ENCODE measurements at regions not wholly inside any gene's neighbourhood (a gene's known extent, or its start where the extent isn't known, plus 50 kb on each side); places are given as distances from the start of the nearest gene placed in this dataset.

DNA sequence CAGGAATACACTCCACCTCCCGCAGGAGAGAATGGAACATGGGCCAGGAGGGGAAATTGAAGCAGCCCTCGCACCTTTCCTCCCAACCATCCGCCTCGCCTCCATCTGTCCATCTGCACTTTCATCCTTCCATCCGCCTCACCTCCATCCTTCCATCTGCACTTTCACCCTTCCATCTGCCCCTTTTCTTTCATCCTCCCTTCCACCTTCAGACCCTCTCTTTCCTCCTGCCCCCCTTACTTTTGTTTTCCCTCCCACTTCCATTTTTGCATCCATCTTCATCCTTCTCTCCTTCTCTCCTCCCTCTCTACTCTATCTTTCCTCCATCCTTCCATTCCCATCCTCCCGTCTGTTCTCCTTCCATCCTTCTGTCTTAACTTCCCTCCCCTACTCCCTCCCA, 92.2 kb upstream of the ZNF536 start:
- DNase-seq (ENCODE audit: low read depth in 1 of 2, low spot score in 2 of 2): no peak
- H3K4ac ChIP-seq (replicated peaks; ENCODE audit: insufficient read length, low read depth, low read length): no peak overlapping the region
- CTCF ChIA-PET (ENCODE audit: partially characterized antibody): no interaction called here
- no peak overlapping the region for H2BK20ac ChIP-seq (ENCODE audit: low read length)
- POLR2A ChIA-PET (ENCODE audit: partially characterized antibody): no interaction called here
- H3K14ac ChIP-seq (ENCODE audit: insufficient read length): no peak overlapping the region
- H3K27me3 ChIP-seq (replicated peaks in 1 of 4; ENCODE audit: control insufficient read depth in 3 of 4, extremely low read depth in 1 of 4, insufficient read depth in 3 of 4, low read length in 3 of 4): no peaks in the 10 kb centered on the region; a peak in 1 of 7 replicates
- H4K20me1 ChIP-seq (replicated peaks in 1 of 2; ENCODE audit: control insufficient read depth in 1 of 2, insufficient read depth in 2 of 2, low read length in 2 of 2): no peaks in the 10 kb centered on the region
- no peaks in the 10 kb centered on the region for H3K23me2 ChIP-seq (ENCODE audit: low read depth, low read length)
- no peak overlapping the region for H3K4me3 ChIP-seq (ENCODE audit: extremely low read depth in 1 of 4, insufficient read depth in 2 of 4, low read depth in 3 of 4, low read length in 4 of 4)
- no peak overlapping the region for H2BK5ac ChIP-seq (ENCODE audit: low read depth, low read length)
- WGBS, 2 experiments (ENCODE audit: extremely low coverage in 1 of 2, insufficient coverage in 1 of 2, insufficient read length in 1 of 2, insufficient replicate concordance in 2 of 2, low coverage in 1 of 2, low lambda C conversion rate in 2 of 2, missing lambda C conversion rate in 1 of 2): 75 to 100% methylated on average over 2 to 6 of the region's 6 CpGs
- H2AFZ ChIP-seq (ENCODE audit: low read length): no peak overlapping the region
- no peak overlapping the region for H3K23ac ChIP-seq (ENCODE audit: insufficient read length)
- no peak overlapping the region for H4K8ac ChIP-seq (ENCODE audit: extremely low read depth, insufficient read depth, low read length)
- H2AK5ac ChIP-seq (ENCODE audit: low read depth, low read length): no peak overlapping the region
- no peak for TF ChIP-seq GTF2F1 (IDR thresholded peaks at IDR 0.05; ENCODE audit: borderline replicate concordance, low read depth, low read length)
- H2BK15ac ChIP-seq (ENCODE audit: low read length): peak overlapping the region; percentile 41; the same call in 1 of the 2 replicates
- no peaks in the 10 kb centered on the region for H3K36me3 ChIP-seq (ENCODE audit: control insufficient read depth in 2 of 4, insufficient read depth in 4 of 4, low read length in 3 of 4)
- no peak overlapping the region for H3K4me2 ChIP-seq (ENCODE audit: insufficient read depth in 1 of 2, low read depth in 2 of 2, low read length in 2 of 2)
- no peaks in the 10 kb centered on the region for H3K79me2 ChIP-seq (ENCODE audit: control insufficient read depth in 1 of 2, insufficient read depth in 2 of 2, low read length in 2 of 2)
- H4K91ac ChIP-seq (replicated peaks; ENCODE audit: insufficient read length, low read length): no peak overlapping the region
- peaks cover 2 to 17% (median 6%) of the 10 kb centered on the region in 4 experiments for H3K4me1 ChIP-seq (replicated peaks in 1 of 4; ENCODE audit: control insufficient read depth in 3 of 4, insufficient read depth in 4 of 4, low read length in 3 of 4)
- H2BK120ac ChIP-seq (replicated peaks; ENCODE audit: low read depth, low read length): no peak overlapping the region
- no peak overlapping the region for H3K56ac ChIP-seq (replicated peaks; ENCODE audit: insufficient read length, low read depth, low read length)
- no peak overlapping the region for H2BK12ac ChIP-seq (ENCODE audit: low read depth, low read length)
- no peak overlapping the region for H4K5ac ChIP-seq (ENCODE audit: insufficient read length, low read depth, low read length)
- no peak overlapping the region for H3K27ac ChIP-seq (ENCODE audit: low read depth, low read length)
- no peaks in the 10 kb centered on the region for H3K79me1 ChIP-seq (ENCODE audit: low read depth, low read length)
- no peak overlapping the region for H3K9ac ChIP-seq (replicated peaks in 1 of 4; ENCODE audit: extremely low read depth in 1 of 4, low read depth in 3 of 4, low read length in 3 of 4)
- H3K9me3 ChIP-seq (ENCODE audit: insufficient read depth in 2 of 2, low read depth in 1 of 2, low read length in 1 of 2): no peaks in the 10 kb centered on the region
- FAIRE-seq: no peak
- no peak overlapping the region for H3K18ac ChIP-seq (ENCODE audit: extremely low read depth, low read length)

All from H1 (cell line).